ENCODE measurements at regions not wholly inside any gene's neighbourhood (a gene's known extent, or its start where the extent isn't known, plus 50 kb on each side); places are given as distances from the start of the nearest gene placed in this dataset. TPM values are rescaled to one million over a fixed set of nuclear protein-coding genes. Genes with fewer than 3 reads are reported as not detected.
A peak's percentile ranks its signal among the peaks of the same experiment; 100 is the strongest.

DNA sequence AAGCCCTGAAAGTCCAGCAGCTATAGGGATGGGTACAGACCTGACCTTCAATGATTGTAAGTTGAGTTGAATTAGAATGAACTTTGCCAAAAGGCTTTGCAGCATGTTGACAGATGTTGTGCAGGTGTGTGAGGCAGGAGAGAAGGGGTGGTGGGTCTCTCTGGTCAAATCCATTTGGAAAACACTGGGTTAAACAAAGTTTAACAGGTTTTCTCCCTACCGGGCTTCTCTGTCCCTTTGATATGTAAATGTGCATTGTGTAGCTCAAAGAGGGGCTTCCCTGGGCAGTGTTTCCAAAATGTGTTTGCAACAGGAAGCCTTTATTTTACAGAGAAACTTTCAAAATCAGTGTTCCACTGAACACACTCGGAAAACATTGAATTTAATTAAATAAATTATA lies 72.1 kb upstream of the BRINP1 start:
- Histone ChIP-seq H3K4me1 (ENCODE audit: control insufficient read depth, insufficient read depth, low read length) (no peaks in the 10 kb centered on the region), H3K36me3 (ENCODE audit: control insufficient read depth, insufficient read depth, low read length) (no peaks in the 10 kb centered on the region), H3K9me3 (ENCODE audit: control insufficient read depth, insufficient read depth, low read length) (no peaks in the 10 kb centered on the region), H3K4me3 (ENCODE audit: low read depth, low read length) (no peak overlapping the region), H3K27ac (ENCODE audit: low read depth, low read length) (no peak overlapping the region), H3K27me3 (ENCODE audit: control insufficient read depth, insufficient read depth, low read length) (no peaks in the 10 kb centered on the region)
- DNase-seq (ENCODE audit: low read depth in 4 of 6, low spot score in 6 of 6), result no peak
- no CpG with 5 or more reads among the region's 2 CpGs for WGBS (ENCODE audit: insufficient coverage)

DNA sequence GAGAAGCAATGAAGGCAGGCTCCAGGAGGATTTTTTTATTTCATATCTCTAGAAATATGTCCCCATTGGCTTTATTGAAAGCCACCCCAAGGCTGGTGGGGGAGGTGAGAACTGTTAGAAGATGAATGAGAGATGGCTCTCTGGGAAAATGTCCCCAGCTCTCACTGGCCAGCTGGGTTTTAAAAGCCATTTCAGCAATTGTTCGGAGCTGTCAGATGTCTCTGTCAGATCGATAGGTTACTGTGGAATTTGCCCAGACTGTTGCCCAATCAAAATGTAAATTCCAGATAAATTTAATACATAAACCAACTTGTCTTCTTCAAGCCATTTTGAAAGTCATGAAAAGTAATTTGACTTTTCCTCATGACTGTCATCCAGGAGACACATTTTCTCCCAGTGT lies 67.0 kb upstream of the BRINP1 start:
- Histone ChIP-seq H3K4me1 (ENCODE audit: control insufficient read depth, insufficient read depth, low read length) (no peaks in the 10 kb centered on the region), H3K4me3 (ENCODE audit: low read depth, low read length) (no peak overlapping the region), H3K36me3 (ENCODE audit: control insufficient read depth, insufficient read depth, low read length) (no peaks in the 10 kb centered on the region), H3K27ac (ENCODE audit: low read depth, low read length) (no peak overlapping the region), H3K27me3 (ENCODE audit: control insufficient read depth, insufficient read depth, low read length) (no peaks in the 10 kb centered on the region), H3K9me3 (ENCODE audit: control insufficient read depth, insufficient read depth, low read length) (no peaks in the 10 kb centered on the region)
- no CpG with 5 or more reads among the region's 2 CpGs for WGBS (ENCODE audit: insufficient coverage)
- no peak for DNase-seq (ENCODE audit: low read depth in 4 of 6, low spot score in 6 of 6)

DNA sequence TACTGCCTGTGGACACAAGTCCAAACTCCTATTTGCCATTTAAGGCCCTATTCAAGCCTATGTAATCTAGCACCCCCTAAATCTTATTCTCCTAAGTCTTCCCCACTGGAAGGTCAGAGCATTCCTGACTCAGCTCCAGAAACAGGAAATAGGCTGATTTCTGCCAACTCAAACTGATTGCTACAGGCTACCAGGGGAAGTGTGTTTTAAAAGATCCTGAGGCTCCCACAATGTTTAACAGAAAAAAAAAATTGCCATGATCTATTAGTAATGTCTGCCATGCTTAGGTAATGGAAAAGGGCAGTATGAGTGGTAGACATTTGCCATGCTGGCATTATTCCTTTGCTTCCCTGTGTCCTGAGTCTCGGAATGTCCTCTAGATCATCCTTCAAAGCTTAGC lies 65.8 kb upstream of the BRINP1 start:
- Histone ChIP-seq H3K4me3 (ENCODE audit: low read depth, low read length) (no peak overlapping the region), H3K4me1 (ENCODE audit: control insufficient read depth, insufficient read depth, low read length) (no peaks in the 10 kb centered on the region), H3K9me3 (ENCODE audit: control insufficient read depth, insufficient read depth, low read length) (no peaks in the 10 kb centered on the region), H3K27ac (ENCODE audit: low read depth, low read length) (no peak overlapping the region), H3K27me3 (ENCODE audit: control insufficient read depth, insufficient read depth, low read length) (no peaks in the 10 kb centered on the region), H3K36me3 (ENCODE audit: control insufficient read depth, insufficient read depth, low read length) (no peaks in the 10 kb centered on the region)
- DNase-seq (ENCODE audit: low read depth in 4 of 6, low spot score in 6 of 6), result no peak
- 80% methylated on average over 1 of the region's 1 CpG for WGBS (ENCODE audit: insufficient coverage)

- H3K27ac ChIP-seq (ENCODE audit: low read depth, low read length), result no peak overlapping the region
- no peaks in the 10 kb centered on the region for H3K27me3 ChIP-seq (ENCODE audit: control insufficient read depth, insufficient read depth, low read length)
- no CpG with 5 or more reads among the region's 2 CpGs for WGBS (ENCODE audit: insufficient coverage)
- no peak overlapping the region for H3K4me3 ChIP-seq (ENCODE audit: low read depth, low read length)
- H3K4me1 ChIP-seq (ENCODE audit: control insufficient read depth, insufficient read depth, low read length), result no peaks in the 10 kb centered on the region
- H3K36me3 ChIP-seq (ENCODE audit: control insufficient read depth, insufficient read depth, low read length), result no peaks in the 10 kb centered on the region
- H3K9me3 ChIP-seq (ENCODE audit: control insufficient read depth, insufficient read depth, low read length), result no peaks in the 10 kb centered on the region
- DNase-seq (ENCODE audit: low read depth in 4 of 6, low spot score in 6 of 6), result no peak
Observed at GRCh38 chr9:119432428-119432827, 63.2 kb upstream of the BRINP1 start.

DNA sequence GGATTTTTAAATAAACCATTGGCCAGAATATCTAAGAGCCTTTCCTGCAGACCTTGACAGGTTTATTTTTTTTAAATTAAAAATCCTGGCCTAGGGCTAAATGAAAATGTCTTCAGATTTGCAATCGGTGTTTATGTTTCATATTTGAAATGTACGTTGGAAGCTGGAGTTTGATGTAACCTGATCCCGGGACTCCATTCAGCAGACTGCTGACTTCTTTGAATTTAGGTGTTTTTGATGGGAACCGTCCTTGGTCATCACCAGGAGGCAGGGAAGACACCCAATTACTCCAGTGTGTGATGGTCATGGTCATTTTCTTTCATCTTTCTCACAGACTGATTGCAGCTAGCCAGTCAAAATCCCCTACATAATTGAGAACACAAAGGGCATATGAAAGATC lies 60.1 kb upstream of the BRINP1 start:
- Histone ChIP-seq H3K27ac (ENCODE audit: low read depth, low read length) (no peak overlapping the region), H3K4me3 (ENCODE audit: low read depth, low read length) (no peak overlapping the region), H3K9me3 (ENCODE audit: control insufficient read depth, insufficient read depth, low read length) (no peaks in the 10 kb centered on the region), H3K27me3 (ENCODE audit: control insufficient read depth, insufficient read depth, low read length) (no peaks in the 10 kb centered on the region), H3K4me1 (ENCODE audit: control insufficient read depth, insufficient read depth, low read length) (no peaks in the 10 kb centered on the region), H3K36me3 (ENCODE audit: control insufficient read depth, insufficient read depth, low read length) (no peaks in the 10 kb centered on the region)
- whole genome bisulfite sequencing (ENCODE audit: insufficient coverage), result 80% methylated on average over 3 of the region's 4 CpGs
- DNase-seq (ENCODE audit: low read depth in 4 of 6, low spot score in 6 of 6), result no peak

- no peaks in the 10 kb centered on the region for H3K36me3 ChIP-seq (ENCODE audit: control insufficient read depth, insufficient read depth, low read length)
- no peaks in the 10 kb centered on the region for H3K4me1 ChIP-seq (ENCODE audit: control insufficient read depth, insufficient read depth, low read length)
- H3K9me3 ChIP-seq (ENCODE audit: control insufficient read depth, insufficient read depth, low read length), result no peaks in the 10 kb centered on the region
- H3K27ac ChIP-seq (ENCODE audit: low read depth, low read length), result no peak overlapping the region
- H3K27me3 ChIP-seq (ENCODE audit: control insufficient read depth, insufficient read depth, low read length), result no peaks in the 10 kb centered on the region
- no peak overlapping the region for H3K4me3 ChIP-seq (ENCODE audit: low read depth, low read length)
- WGBS (ENCODE audit: insufficient coverage), result 4% methylated on average over 2 of the region's 2 CpGs
- DNase-seq (ENCODE audit: low read depth in 4 of 6, low spot score in 6 of 6), result peak in 1 of 6 donors; percentile 38
Observed at GRCh38 chr9:119420231-119420630, 51.0 kb upstream of the BRINP1 start.

Small RNA genes in the stretch of these regions (small RNA-seq; reads per million reads assigned to genes)
- not detected for gene MIR147A (ENCODE audit: low replicate concordance)

All from spinal cord (tissue), 10 donors.